ENCODE measurements at regions not wholly inside any gene's neighbourhood (a gene's known extent, or its start where the extent isn't known, plus 50 kb on each side); places are given as distances from the start of the nearest gene placed in this dataset.
"Not testable (repeated sequence)": the region's sequence is repeated elsewhere in the genome, so short reads cannot be mapped to it uniquely, and the experiment has no call there.

- no peak for DNase-seq
Measured at GRCh38 chr13:71300602-71301001, 566.4 kb downstream of the DACH1 start.

- DNase-seq = no peak
Measured at GRCh38 chr13:71291842-71292146, 575.2 kb downstream of the DACH1 start.

GRCh38 chr13:71290963-71291841 lies 575.8 kb downstream of the DACH1 start:
- peak; percentile 95 for DNase-seq

- not testable (repeated sequence) for DNase-seq
Measured at GRCh38 chr13:71289980-71290379, 577.0 kb downstream of the DACH1 start.

- DNase-seq = peak; percentile 10
Measured at GRCh38 chr13:71285700-71286099, 581.3 kb downstream of the DACH1 start.

- DNase-seq = no peak
Measured at GRCh38 chr13:71278512-71278911, 588.5 kb downstream of the DACH1 start.

GRCh38 chr13:71274923-71275608 lies 591.9 kb downstream of the DACH1 start:
- DNase-seq = peak; percentile 70

- no peak for DNase-seq
Measured at GRCh38 chr13:71261256-71261655, 605.7 kb downstream of the DACH1 start.

- no peak for DNase-seq
Measured at GRCh38 chr13:71260246-71260645, 606.8 kb downstream of the DACH1 start.

GRCh38 chr13:71255633-71256032 lies 611.4 kb downstream of the DACH1 start:
- no peak for DNase-seq

- DNase-seq = no peak
Measured at GRCh38 chr13:71254384-71254783, 612.6 kb downstream of the DACH1 start.

GRCh38 chr13:71252184-71252704 lies 614.8 kb downstream of the DACH1 start:
- DNase-seq = peak; percentile 66

- no peak for DNase-seq
Measured at GRCh38 chr13:71251292-71251951, 615.6 kb downstream of the DACH1 start.

GRCh38 chr13:71249011-71249410 lies 618.0 kb downstream of the DACH1 start:
- no peak for DNase-seq

GRCh38 chr13:71244161-71244560 lies 622.8 kb downstream of the DACH1 start:
- no peak for DNase-seq

- DNase-seq = no peak
Measured at GRCh38 chr13:71242201-71242600, 624.8 kb downstream of the DACH1 start.

GRCh38 chr13:71240911-71241310 lies 626.1 kb downstream of the DACH1 start:
- peak; percentile 58 for DNase-seq

- DNase-seq = no peak
Measured at GRCh38 chr13:71237332-71237731, 629.7 kb downstream of the DACH1 start.

GRCh38 chr13:71219698-71220415 lies 647.1 kb downstream of the DACH1 start:
- DNase-seq = no peak

- DNase-seq = peak; percentile 61
Measured at GRCh38 chr13:71218960-71219359, 648.0 kb downstream of the DACH1 start.

GRCh38 chr13:71217827-71218226 lies 649.2 kb downstream of the DACH1 start:
- no peak for DNase-seq

- no peak for DNase-seq
Measured at GRCh38 chr13:71214821-71215220, 652.2 kb downstream of the DACH1 start.

GRCh38 chr13:71214357-71214756 lies 652.6 kb downstream of the DACH1 start:
- DNase-seq = no peak
